ENCODE measurements at regions not wholly inside any gene's neighbourhood (a gene's known extent, or its start where the extent isn't known, plus 50 kb on each side); places are given as distances from the start of the nearest gene placed in this dataset.

- TF ChIP-seq NFATC4 (CRISPR knock-in tag; IDR thresholded peaks at IDR 0.05): no peak
- TF ChIP-seq USF2 (CRISPR knock-in tag; IDR thresholded peaks at IDR 0.05): no peak
- no peak for TF ChIP-seq OVOL2 (CRISPR knock-in tag; IDR thresholded peaks at IDR 0.05; ENCODE audit: borderline replicate concordance)
- TF ChIP-seq TCF7 (CRISPR knock-in tag; IDR thresholded peaks at IDR 0.05; ENCODE audit: low read depth): no peak
- no peak for TF ChIP-seq RELA (CRISPR knock-in tag; IDR thresholded peaks at IDR 0.05; ENCODE audit: borderline replicate concordance)
- no peak for TF ChIP-seq E2F5 (CRISPR knock-in tag; IDR thresholded peaks at IDR 0.05)
- no peak for TF ChIP-seq PREB (CRISPR knock-in tag; IDR thresholded peaks at IDR 0.05; ENCODE audit: borderline replicate concordance)
Observed at GRCh38 chr3:173253471-173253870, 112.4 kb upstream of the SPATA16 start (continued).

- Mint-ChIP-seq H3K4me1 (peaks cover 34% of the 10 kb centered on the region), H3K27ac (no peak overlapping the region), H3K27me3 (ENCODE audit: low read depth) (peaks cover 18% of the 10 kb centered on the region), H3K36me3 (peaks cover 7% of the 10 kb centered on the region; the same call in 1 of the 2 replicates), H3K9me3 (peaks cover 28% of the 10 kb centered on the region), H3K4me3 (no peak overlapping the region)
- no peak for TF ChIP-seq EMX1 (CRISPR knock-in tag; IDR thresholded peaks at IDR 0.05)
- no peak for TF ChIP-seq ZNF423 (CRISPR knock-in tag; IDR thresholded peaks at IDR 0.05)
- no peak for TF ChIP-seq ERG (CRISPR knock-in tag; IDR thresholded peaks at IDR 0.05)
- no peak for TF ChIP-seq CREB1 (CRISPR knock-in tag; IDR thresholded peaks at IDR 0.05)
- TF ChIP-seq FOXJ3 (CRISPR knock-in tag; IDR thresholded peaks at IDR 0.05; ENCODE audit: borderline replicate concordance): no peak
- TF ChIP-seq E2F4 (CRISPR knock-in tag; IDR thresholded peaks at IDR 0.05; ENCODE audit: borderline replicate concordance, low read depth): no peak
- no peak for TF ChIP-seq ATF6 (CRISPR knock-in tag; IDR thresholded peaks at IDR 0.05)
- no peak for TF ChIP-seq GTF2I (CRISPR knock-in tag; conservative IDR thresholded peaks at IDR 0.05)
- TF ChIP-seq TP53 (CRISPR knock-in tag; IDR thresholded peaks at IDR 0.05): no peak
- TF ChIP-seq NR3C1 (CRISPR knock-in tag; conservative IDR thresholded peaks at IDR 0.05; ENCODE audit: low read depth): no peak
- TF ChIP-seq RELA (CRISPR knock-in tag; IDR thresholded peaks at IDR 0.05; ENCODE audit: borderline replicate concordance): no peak
- CTCF ChIA-PET: interaction anchor here (0.6 kb wide), 1 partner anchor 110 kb away, joined by 3 read pairs; no protein-coding TSS in a partner anchor
- POLR2A ChIA-PET: no interaction called here
- ATAC-seq (peak; percentile 41; the same call in 1 of the 2 replicates), DNase-seq (ENCODE audit: low spot score) (no peak)
Observed at GRCh38 chr3:173249457-173249856, 108.4 kb upstream of the SPATA16 start.

GRCh38 chr3:173241727-173242126 is 100.7 kb upstream of the SPATA16 start:
- no peak overlapping the region for H3K4me3 Mint-ChIP-seq
- H3K9me3 Mint-ChIP-seq: peaks cover 4% of the 10 kb centered on the region; the same call in 1 of the 2 replicates
- H3K27me3 Mint-ChIP-seq (ENCODE audit: low read depth): peaks cover 7% of the 10 kb centered on the region
- ATAC-seq (no peak), DNase-seq (ENCODE audit: low spot score) (no peak)
- TF ChIP-seq HMGA2 (CRISPR knock-in tag; IDR thresholded peaks at IDR 0.05) (peak; percentile 98), USF2 (CRISPR knock-in tag; IDR thresholded peaks at IDR 0.05) (no peak)
- peaks cover 14% of the 10 kb centered on the region for H3K4me1 Mint-ChIP-seq
- H3K27ac Mint-ChIP-seq: no peak overlapping the region
- CTCF ChIA-PET: no interaction called here
- POLR2A ChIA-PET: no interaction called here
- 0 out of 2 replicates have a peak, but pooled peaks cover 3% of the 10 kb centered on the region for H3K36me3 Mint-ChIP-seq
